H1 (cell line): ENCODE measurements at regions not wholly inside any gene's neighbourhood (a gene's known extent, or its start where the extent isn't known, plus 50 kb on each side); places are given as distances from the start of the nearest gene placed in this dataset.

Experiments used
- CTCF ChIA-PET: fragments of 300-600 bp; sonication (Branson Sonifier 250); formaldehyde crosslinking; loops from one replicate; lab custom pipeline; 2021; ENCODE audit not compliant: partially characterized antibody; lab: Charles Lee
- POLR2A ChIA-PET: fragments of 300-600 bp; sonication (Branson Sonifier 250); formaldehyde crosslinking; loops from one replicate; lab custom pipeline; 2021; ENCODE audit warnings: inconsistent platforms; ENCODE audit not compliant: partially characterized antibody; lab: Charles Lee
- DNase-seq, 2 experiments: peaks; one replicate each; pipeline versions ENCODE4 v3.0.0 to v3.0.0-alpha.2; 2010 to 2022; ENCODE audit warnings: low spot score in 2 of 2, low read depth in 1 of 2, mixed read lengths in 1 of 2
- FAIRE-seq: peaks from 2 replicates; lab custom pipeline; 2011; peaks lifted over from hg19 to GRCh38; lab: Jason Lieb, UNC
- H2AFZ ChIP-seq: 2 replicates; pipeline ENCODE4 v1.8.1; 2012; ENCODE audit warnings: low read length, inconsistent platforms
- H2AK5ac ChIP-seq: 2 replicates; pipeline ENCODE4 v1.6.1; 2013; ENCODE audit warnings: low read depth, low read length
- H2BK120ac ChIP-seq: replicated peaks from 2 replicates; pipeline ENCODE3; 2013; ENCODE audit warnings: low read depth, low read length, inconsistent platforms
- H2BK12ac ChIP-seq: 2 replicates; pipeline ENCODE4 v1.6.1; 2013; ENCODE audit warnings: low read depth, low read length
- H2BK15ac ChIP-seq: 2 replicates; pipeline ENCODE4 v1.6.1; 2013; ENCODE audit warnings: low read length
- H2BK20ac ChIP-seq: 2 replicates; pipeline ENCODE4 v1.6.1; 2013; ENCODE audit warnings: low read length
- H2BK5ac ChIP-seq: 2 replicates; pipeline ENCODE4 v1.6.1; 2013; ENCODE audit warnings: low read depth, low read length
- H3K14ac ChIP-seq: 2 replicates; pipeline ENCODE4 v1.6.1; 2013; ENCODE audit warnings: inconsistent platforms; ENCODE audit not compliant: insufficient read length
- H3K18ac ChIP-seq: 2 replicates; pipeline ENCODE4 v1.6.1; 2013; ENCODE audit warnings: low read length; ENCODE audit errors: extremely low read depth
- H3K23ac ChIP-seq: 2 replicates; pipeline ENCODE4 v1.6.1; 2013; ENCODE audit warnings: inconsistent platforms; ENCODE audit not compliant: insufficient read length
- H3K23me2 ChIP-seq: 2 replicates; pipeline ENCODE4 v1.6.1; 2013; ENCODE audit warnings: low read depth, low read length
- H3K27ac ChIP-seq: 2 replicates; pipeline ENCODE4 v1.6.1; 2011; ENCODE audit warnings: low read depth, low read length, inconsistent platforms
- H3K27me3 ChIP-seq, 4 experiments: replicated peaks in 1 of 4; 1 replicate in 1 of 4; 2 replicates in 3 of 4; pipeline versions ENCODE4 v1.6.1 to v1.8.1; 2011 to 2013; ENCODE audit warnings: low read length in 3 of 4, mild to moderate bottlenecking in 3 of 4, inconsistent platforms in 2 of 4, mixed read lengths in 2 of 4, moderate library complexity in 1 of 4; ENCODE audit not compliant: control insufficient read depth in 3 of 4, insufficient read depth in 3 of 4; ENCODE audit errors: extremely low read depth in 1 of 4
- H3K36me3 ChIP-seq, 4 experiments: 2 replicates each; pipeline versions ENCODE4 v1.6.1 to v1.8.1; 2011 to 2013; ENCODE audit warnings: mild to moderate bottlenecking in 4 of 4, low read length in 3 of 4, moderate library complexity in 2 of 4, control low read depth in 1 of 4, inconsistent platforms in 1 of 4; ENCODE audit not compliant: insufficient read depth in 4 of 4, control insufficient read depth in 2 of 4
- H3K4ac ChIP-seq: replicated peaks from 2 replicates; pipeline ENCODE3; 2013; ENCODE audit warnings: low read length, low read depth, mixed read lengths, inconsistent platforms; ENCODE audit not compliant: insufficient read length
- H3K4me1 ChIP-seq, 4 experiments: replicated peaks in 1 of 4; 1 replicate in 1 of 4; 2 replicates in 3 of 4; pipeline versions ENCODE4 v1.6.1 to v1.8.1; 2011 to 2013; ENCODE audit warnings: low read length in 3 of 4, inconsistent platforms in 2 of 4, mixed read lengths in 1 of 4; ENCODE audit not compliant: insufficient read depth in 4 of 4, control insufficient read depth in 3 of 4
- H3K4me2 ChIP-seq, 2 experiments: 2 replicates each; pipeline versions ENCODE4 v1.6.1 to v1.8.1; 2011 to 2013; ENCODE audit warnings: low read depth in 2 of 2, low read length in 2 of 2, control low read depth in 1 of 2, inconsistent platforms in 1 of 2, mild to moderate bottlenecking in 1 of 2; ENCODE audit not compliant: insufficient read depth in 1 of 2
- H3K4me3 ChIP-seq, 4 experiments: fragments of 200-600, 300-600 bp in 1 of 4; sonication (generic), shearing (Covaris generic), sonication (Bioruptor Twin) in 1 of 4; 2 replicates each; pipeline versions ENCODE4 v1.5.1 to v1.8.1; 2011 to 2016; ENCODE audit warnings: low read length in 4 of 4, low read depth in 3 of 4, control low read depth in 2 of 4, inconsistent platforms in 2 of 4, mild to moderate bottlenecking in 2 of 4, mixed read lengths in 1 of 4, moderate library complexity in 1 of 4; ENCODE audit not compliant: insufficient read depth in 2 of 4; ENCODE audit errors: extremely low read depth in 1 of 4
- H3K56ac ChIP-seq: replicated peaks from 2 replicates; pipeline ENCODE3; 2013; ENCODE audit warnings: low read depth, mild to moderate bottlenecking, mixed read lengths, low read length, inconsistent platforms; ENCODE audit not compliant: insufficient read length
- H3K79me1 ChIP-seq: 2 replicates; pipeline ENCODE4 v1.6.1; 2013; ENCODE audit warnings: low read depth, low read length, control low read depth
- H3K79me2 ChIP-seq, 2 experiments: 2 replicates each; pipeline versions ENCODE4 v1.6.1 to v1.8.1; 2012 to 2013; ENCODE audit warnings: low read length in 2 of 2, mild to moderate bottlenecking in 2 of 2, inconsistent platforms in 1 of 2; ENCODE audit not compliant: insufficient read depth in 2 of 2, control insufficient read depth in 1 of 2
- H3K9ac ChIP-seq, 4 experiments: replicated peaks in 1 of 4; 1 replicate in 1 of 4; 2 replicates in 3 of 4; pipeline versions ENCODE4 v1.6.1 to v1.8.1; 2011 to 2013; ENCODE audit warnings: low read depth in 3 of 4, low read length in 3 of 4, control low read depth in 2 of 4, mild to moderate bottlenecking in 2 of 4, moderate library complexity in 2 of 4, inconsistent platforms in 1 of 4; ENCODE audit errors: extremely low read depth in 1 of 4
- H3K9me3 ChIP-seq, 2 experiments: 2 replicates each; pipeline versions ENCODE4 v1.6.1 to v1.8.1; 2012 to 2013; ENCODE audit warnings: mild to moderate bottlenecking in 2 of 2, moderate library complexity in 2 of 2, control low read depth in 1 of 2, inconsistent platforms in 1 of 2, low read depth in 1 of 2, low read length in 1 of 2, mixed read lengths in 1 of 2; ENCODE audit not compliant: insufficient read depth in 2 of 2
- H4K20me1 ChIP-seq, 2 experiments: replicated peaks in 1 of 2; 2 replicates each; pipeline versions ENCODE3 to v1.8.1; 2011 to 2013; ENCODE audit warnings: inconsistent platforms in 2 of 2, low read length in 2 of 2, mild to moderate bottlenecking in 1 of 2; ENCODE audit not compliant: insufficient read depth in 2 of 2, control insufficient read depth in 1 of 2
- H4K5ac ChIP-seq: 2 replicates; pipeline ENCODE4 v1.6.1; 2013; ENCODE audit warnings: low read length, low read depth, mixed read lengths, inconsistent platforms; ENCODE audit not compliant: insufficient read length
- H4K8ac ChIP-seq: 2 replicates; pipeline ENCODE4 v1.8.0; 2013; ENCODE audit warnings: mild to moderate bottlenecking, moderate library complexity, low read length, inconsistent platforms; ENCODE audit not compliant: insufficient read depth; ENCODE audit errors: extremely low read depth
- H4K91ac ChIP-seq: replicated peaks from 2 replicates; pipeline ENCODE3; 2013; ENCODE audit warnings: low read length, mixed read lengths, inconsistent platforms; ENCODE audit not compliant: insufficient read length
- ASH2L ChIP-seq: fragments of 200-600, 300-600 bp; sonication (generic); IDR thresholded peaks from one replicate; pipeline ENCODE4 v1.7.1; 2017; ENCODE audit warnings: low read length
- BRCA1 ChIP-seq: IDR thresholded peaks from 2 replicates; pipeline ENCODE4 v1.6.1; 2012; ENCODE audit warnings: low read depth, low read length, improper control_type of control experiment
- CBX5 ChIP-seq: fragments of 300-800, 300-1000 bp; sonication (generic); IDR thresholded peaks from 2 replicates; pipeline ENCODE4 v1.7.1; 2016; ENCODE audit warnings: antibody characterized with exemption, low read length, low read depth
- GABPA ChIP-seq: IDR thresholded peaks from 2 replicates; pipeline ENCODE4 v1.6.1; 2011; ENCODE audit warnings: mild to moderate bottlenecking, low read length, moderate library complexity, borderline replicate concordance; ENCODE audit not compliant: insufficient read depth
- KDM1A ChIP-seq: fragments of 200-600, 300-600 bp; sonication (generic); IDR thresholded peaks from 2 replicates; pipeline ENCODE4 v1.7.1; 2016; ENCODE audit warnings: mild to moderate bottlenecking, low read length, borderline replicate concordance
- NANOG ChIP-seq: IDR thresholded peaks from 2 replicates; pipeline ENCODE4 v1.6.1; 2011; ENCODE audit warnings: low read length, low read depth, mild to moderate bottlenecking, inconsistent platforms; ENCODE audit not compliant: insufficient read depth, poor library complexity, severe bottlenecking
- SIX5 ChIP-seq: IDR thresholded peaks from 2 replicates; pipeline ENCODE4 v1.6.1; 2011; ENCODE audit warnings: mild to moderate bottlenecking, low read depth, low read length
- SP4 ChIP-seq: IDR thresholded peaks from 2 replicates; pipeline ENCODE4 v1.6.1; 2012; ENCODE audit warnings: low read length, inconsistent platforms
- SUZ12 ChIP-seq: fragments of 200-600 bp; sonication (generic); IDR thresholded peaks from 2 replicates; pipeline ENCODE4 v1.6.1; 2012; ENCODE audit warnings: mild to moderate bottlenecking, inconsistent platforms, low read length, moderate library complexity, mixed read lengths
- TAF1 ChIP-seq: IDR thresholded peaks from 2 replicates; pipeline ENCODE4 v1.6.1; 2011; ENCODE audit warnings: mild to moderate bottlenecking, low read depth, low read length
- YY1 ChIP-seq: IDR thresholded peaks from 2 replicates; pipeline ENCODE4 v1.6.1; 2011; ENCODE audit warnings: low read depth, mild to moderate bottlenecking, low read length
- WGBS, 2 experiments: shearing (Covaris generic) in 1 of 2; methylation state at CpG; one replicate each; pipeline versions ENCODE4 v1.1.6 to v1.1.7; 2013 to 2015; ENCODE audit warnings: low lambda C conversion rate in 2 of 2, mixed read lengths in 2 of 2, inconsistent platforms in 1 of 2, low coverage in 1 of 2, missing lambda C conversion rate in 1 of 2; ENCODE audit not compliant: insufficient replicate concordance in 2 of 2, insufficient coverage in 1 of 2, insufficient read length in 1 of 2; ENCODE audit errors: extremely low coverage in 1 of 2, missing lambda C conversion rate in 1 of 2; 5-methylcytosine and 5-hydroxymethylcytosine counted together

DNA sequence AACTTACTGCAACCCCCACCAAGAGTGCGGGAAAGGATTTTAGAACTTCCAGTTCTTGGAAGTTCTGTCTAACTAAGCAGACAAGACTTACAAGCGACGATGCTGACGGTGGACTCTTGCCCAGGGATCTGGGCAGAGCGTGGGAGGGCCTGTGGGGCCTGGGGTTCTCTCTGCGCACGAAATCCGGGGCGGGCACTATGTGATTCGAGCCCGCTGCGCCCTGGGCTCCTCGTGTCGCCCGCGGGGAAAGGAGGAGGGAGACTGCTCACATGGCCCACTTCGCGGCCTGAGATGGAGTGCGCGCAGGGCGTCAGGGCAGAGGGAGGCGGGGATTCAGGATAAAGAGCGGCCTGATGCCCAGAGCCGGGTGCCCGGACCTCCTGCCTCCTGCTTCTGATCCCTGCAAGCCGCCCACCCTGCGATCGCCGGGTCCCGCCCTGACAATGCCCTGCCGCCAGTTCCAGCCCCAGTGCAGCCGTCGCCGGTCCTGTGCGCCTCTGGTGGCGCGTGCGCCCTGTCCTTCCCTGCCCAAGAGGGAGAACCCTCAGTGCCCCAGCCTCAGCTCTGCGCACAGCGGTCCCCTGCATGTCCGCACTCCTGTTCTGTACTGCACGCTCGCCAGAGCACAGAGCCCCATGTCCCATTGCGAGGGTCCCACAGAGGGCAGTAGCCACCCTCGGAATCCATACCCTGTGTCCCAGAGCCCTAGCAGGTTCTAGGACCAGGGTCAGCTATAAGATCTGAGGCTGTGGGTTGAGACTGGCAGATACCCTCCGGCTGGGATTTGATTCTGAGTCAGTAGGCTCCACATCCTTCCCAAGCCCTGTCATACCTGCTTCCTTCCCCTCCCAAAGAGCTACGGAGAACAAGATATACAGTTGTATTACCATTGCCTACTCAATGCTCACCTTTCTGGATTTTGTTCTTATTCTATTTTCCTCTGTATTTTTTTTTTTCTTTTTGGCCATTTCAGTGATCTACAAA, 99.4 kb upstream of the TMEM106B start:
- Histone ChIP-seq H3K18ac (no peak overlapping the region; the same call in 1 of the 2 replicates), H3K36me3 (no peaks in the 10 kb centered on the region), H2BK20ac (no peak overlapping the region), H3K79me2 (no peaks in the 10 kb centered on the region), H3K4ac (no peak overlapping the region), H4K20me1 (no peaks in the 10 kb centered on the region), H3K27me3 (peaks cover 0 to 16% (median 6%) of the 10 kb centered on the region in 4 experiments; a peak in 5 of 7 replicates), H4K8ac (peak overlapping the region; percentile 39), H4K5ac (no peak overlapping the region), H3K4me1 (no peaks in the 10 kb centered on the region), H3K4me3 (peak overlapping the region; percentile 30 to 57 (median 40)), H2BK12ac (no peak overlapping the region), H3K56ac (no peak overlapping the region), H3K23me2 (no peaks in the 10 kb centered on the region; the same call in 1 of the 2 replicates), H3K9me3 (no peaks in the 10 kb centered on the region), H2BK15ac (peak overlapping the region; percentile 68; the same call in 1 of the 2 replicates), H2AK5ac (no peak overlapping the region), H3K9ac (peak overlapping the region in 3 of 4 experiments; percentile 36 to 63 (median 46); a peak in 5 of 7 replicates), H3K79me1 (no peaks in the 10 kb centered on the region), H3K27ac (no peak overlapping the region), H4K91ac (no peak overlapping the region), H3K4me2 (peak overlapping the region; percentile 62 to 85), H2BK5ac (no peak overlapping the region), H3K14ac (no peak overlapping the region), H2BK120ac (no peak overlapping the region), H3K23ac (no peak overlapping the region), H2AFZ (peak overlapping the region; percentile 91)
- FAIRE-seq: no peak
- 10% methylated on average over 46 of the region's 47 CpGs; no CpG with 5 or more reads in 1 of the 2 experiments for WGBS, 2 experiments
- peak; percentile 39 to 83 for DNase-seq
- POLR2A ChIA-PET: interaction anchor here (0.8 kb wide), 1 partner anchor 100 kb away, joined by 3 read pairs; the partner anchor contains the start of gene TMEM106B
- CTCF ChIA-PET: interaction anchor here (0.6 to 1.5 kb wide), 10 partner anchors 9 to 383 kb away, joined by 3 to 7 read pairs (median 3); no protein-coding TSS in a partner anchor
- TF ChIP-seq NANOG: no peak
- TF ChIP-seq ASH2L: peak; percentile 75
- no peak for TF ChIP-seq KDM1A
- TF ChIP-seq GABPA: 0 out of 2 replicates have a peak, but pooled peaks have one; percentile 39
- peak; percentile 28; the same call in 1 of the 2 replicates for TF ChIP-seq SUZ12
- peak; percentile 33; the same call in 1 of the 2 replicates for TF ChIP-seq TAF1
- TF ChIP-seq SIX5: no peak
- TF ChIP-seq CBX5: no peak
- no peak for TF ChIP-seq YY1
- TF ChIP-seq SP4: no peak
- no peak for TF ChIP-seq BRCA1
